ENCODE measurements at regions not wholly inside any gene's neighbourhood (a gene's known extent, or its start where the extent isn't known, plus 50 kb on each side); places are given as distances from the start of the nearest gene placed in this dataset.

GRCh38 chr18:10329101-10329500 lies 125.3 kb upstream of the APCDD1 start:
- no peak overlapping the region for H3K27ac ChIP-seq (ENCODE audit: poor library complexity, severe bottlenecking)
- TF ChIP-seq CTCF (IDR thresholded peaks at IDR 0.05; ENCODE audit: poor library complexity, severe bottlenecking), result no peak
- H3K4me3 ChIP-seq (ENCODE audit: severe bottlenecking), result no peak overlapping the region
- DNase-seq (ENCODE audit: low spot score) (no peak), ATAC-seq (ENCODE audit: low read depth) (no peak)
- H3K27me3 ChIP-seq (ENCODE audit: insufficient read depth, poor library complexity, severe bottlenecking), result no peaks in the 10 kb centered on the region
- H3K9me3 ChIP-seq (ENCODE audit: severe bottlenecking), result no peaks in the 10 kb centered on the region
- H3K36me3 ChIP-seq (ENCODE audit: low read depth), result no peaks in the 10 kb centered on the region
- H3K4me1 ChIP-seq (ENCODE audit: insufficient read depth, poor library complexity, severe bottlenecking), result no peaks in the 10 kb centered on the region

GRCh38 chr18:10330428-10330827 lies 124.0 kb upstream of the APCDD1 start:
- Histone ChIP-seq H3K4me3 (ENCODE audit: severe bottlenecking) (no peak overlapping the region), H3K4me1 (ENCODE audit: insufficient read depth, poor library complexity, severe bottlenecking) (no peaks in the 10 kb centered on the region), H3K36me3 (ENCODE audit: low read depth) (no peaks in the 10 kb centered on the region), H3K27ac (ENCODE audit: poor library complexity, severe bottlenecking) (no peak overlapping the region), H3K9me3 (ENCODE audit: severe bottlenecking) (no peaks in the 10 kb centered on the region), H3K27me3 (ENCODE audit: insufficient read depth, poor library complexity, severe bottlenecking) (no peaks in the 10 kb centered on the region)
- TF ChIP-seq CTCF (IDR thresholded peaks at IDR 0.05; ENCODE audit: poor library complexity, severe bottlenecking), result no peak
- DNase-seq (ENCODE audit: low spot score) (no peak), ATAC-seq (ENCODE audit: low read depth) (no peak)

GRCh38 chr18:10332452-10332851 lies 122.0 kb upstream of the APCDD1 start:
- Histone ChIP-seq H3K4me3 (ENCODE audit: severe bottlenecking) (no peak overlapping the region), H3K9me3 (ENCODE audit: severe bottlenecking) (no peaks in the 10 kb centered on the region), H3K27ac (ENCODE audit: poor library complexity, severe bottlenecking) (no peak overlapping the region), H3K27me3 (ENCODE audit: insufficient read depth, poor library complexity, severe bottlenecking) (no peaks in the 10 kb centered on the region), H3K4me1 (ENCODE audit: insufficient read depth, poor library complexity, severe bottlenecking) (no peaks in the 10 kb centered on the region), H3K36me3 (ENCODE audit: low read depth) (no peaks in the 10 kb centered on the region)
- ATAC-seq (ENCODE audit: low read depth) (no peak), DNase-seq (ENCODE audit: low spot score) (no peak)
- no peak for TF ChIP-seq CTCF (IDR thresholded peaks at IDR 0.05; ENCODE audit: poor library complexity, severe bottlenecking)

- Histone ChIP-seq H3K27ac (ENCODE audit: poor library complexity, severe bottlenecking) (no peak overlapping the region), H3K9me3 (ENCODE audit: severe bottlenecking) (no peaks in the 10 kb centered on the region), H3K4me1 (ENCODE audit: insufficient read depth, poor library complexity, severe bottlenecking) (no peaks in the 10 kb centered on the region), H3K4me3 (ENCODE audit: severe bottlenecking) (no peak overlapping the region), H3K36me3 (ENCODE audit: low read depth) (no peaks in the 10 kb centered on the region), H3K27me3 (ENCODE audit: insufficient read depth, poor library complexity, severe bottlenecking) (no peaks in the 10 kb centered on the region)
- ATAC-seq (ENCODE audit: low read depth) (no peak), DNase-seq (ENCODE audit: low spot score) (no peak)
- no peak for TF ChIP-seq CTCF (IDR thresholded peaks at IDR 0.05; ENCODE audit: poor library complexity, severe bottlenecking)
Measured at GRCh38 chr18:10336749-10337350, 117.6 kb upstream of the APCDD1 start.

- ATAC-seq (ENCODE audit: low read depth) (no peak), DNase-seq (ENCODE audit: low spot score) (no peak)
- no peak overlapping the region for H3K27ac ChIP-seq (ENCODE audit: poor library complexity, severe bottlenecking)
- no peaks in the 10 kb centered on the region for H3K4me1 ChIP-seq (ENCODE audit: insufficient read depth, poor library complexity, severe bottlenecking)
- no peaks in the 10 kb centered on the region for H3K36me3 ChIP-seq (ENCODE audit: low read depth)
- no peak for TF ChIP-seq CTCF (IDR thresholded peaks at IDR 0.05; ENCODE audit: poor library complexity, severe bottlenecking)
- H3K4me3 ChIP-seq (ENCODE audit: severe bottlenecking), result no peak overlapping the region
- H3K9me3 ChIP-seq (ENCODE audit: severe bottlenecking), result no peaks in the 10 kb centered on the region
- no peaks in the 10 kb centered on the region for H3K27me3 ChIP-seq (ENCODE audit: insufficient read depth, poor library complexity, severe bottlenecking)
Measured at GRCh38 chr18:10340821-10341220, 113.6 kb upstream of the APCDD1 start.

Measured in RWPE2 (cell line).